ENCODE measurements at regions not wholly inside any gene's neighbourhood (a gene's known extent, or its start where the extent isn't known, plus 50 kb on each side); places are given as distances from the start of the nearest gene placed in this dataset.

DNA sequence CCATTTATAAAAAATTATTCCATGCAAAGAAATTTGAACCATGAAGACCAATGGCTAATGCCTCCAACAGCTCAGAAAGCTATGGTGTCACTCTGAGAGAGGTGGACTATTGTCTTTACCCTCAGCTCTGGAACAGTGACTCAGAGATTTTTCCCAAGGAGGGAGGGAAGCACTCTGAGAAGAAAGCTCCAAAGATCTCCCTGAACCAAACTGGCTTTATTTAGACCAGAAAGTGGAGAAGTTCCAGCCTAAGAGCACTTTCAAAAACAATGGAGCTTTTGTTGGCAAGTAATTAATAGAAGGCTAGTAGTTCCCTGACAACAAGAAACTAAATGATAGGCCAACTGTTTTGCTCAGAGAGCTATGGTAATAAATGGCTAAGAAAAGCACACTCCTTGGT lies 599.9 kb upstream of the MDGA2 start:
- no peak for TF ChIP-seq SUZ12 (IDR thresholded peaks at IDR 0.05; ENCODE audit: extremely low read depth, insufficient read depth, insufficient read length)
- TF ChIP-seq YY1 (IDR thresholded peaks at IDR 0.05; ENCODE audit: insufficient read depth, insufficient read length) = no peak
